Stimulated activated CD4-positive, alpha-beta T cell treated with anti-CD3 and anti-CD28 coated beads, Interleukin-15, amount 100 ng/mL, for 24 hours (primary cell): ENCODE measurements at regions not wholly inside any gene's neighbourhood (a gene's known extent, or its start where the extent isn't known, plus 50 kb on each side); places are given as distances from the start of the nearest gene placed in this dataset.
"Not testable (repeated sequence)": the region's sequence is repeated elsewhere in the genome, so short reads cannot be mapped to it uniquely, and the experiment has no call there.

Experiments used
- DNase-seq: peaks from one replicate; pipeline ENCODE4 v3.0.0-alpha.2; 2020

GRCh38 chr3:159401069-159401468 lies 587.6 kb upstream of the IL12A start:
- DNase-seq = no peak

DNA sequence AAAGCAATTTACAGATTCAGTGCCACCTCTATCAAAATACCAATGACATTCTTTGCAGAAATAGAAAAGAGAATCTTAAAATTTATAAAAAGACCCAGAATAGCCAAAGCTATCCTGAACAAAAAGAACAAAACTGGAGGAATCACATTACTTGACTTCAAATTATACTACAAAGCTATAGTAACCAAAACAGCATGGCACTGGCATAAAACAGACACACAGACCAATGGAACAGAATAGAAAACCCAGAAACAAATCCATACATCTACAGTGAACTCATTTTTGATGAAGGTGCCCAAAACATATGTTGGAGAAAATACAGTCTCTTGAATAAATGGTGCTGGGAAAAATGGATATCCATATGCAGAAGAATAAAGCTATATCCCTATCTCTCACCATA lies 578.9 kb upstream of the IL12A start:
- not testable (repeated sequence) for DNase-seq

GRCh38 chr3:159413319-159413718 lies 575.3 kb upstream of the IL12A start:
- no peak for DNase-seq

- no peak for DNase-seq
These were observed 571.8 kb upstream of the IL12A start for GRCh38 chr3:159416856-159417255.

GRCh38 chr3:159417761-159418160 lies 570.9 kb upstream of the IL12A start:
- no peak for DNase-seq

DNA sequence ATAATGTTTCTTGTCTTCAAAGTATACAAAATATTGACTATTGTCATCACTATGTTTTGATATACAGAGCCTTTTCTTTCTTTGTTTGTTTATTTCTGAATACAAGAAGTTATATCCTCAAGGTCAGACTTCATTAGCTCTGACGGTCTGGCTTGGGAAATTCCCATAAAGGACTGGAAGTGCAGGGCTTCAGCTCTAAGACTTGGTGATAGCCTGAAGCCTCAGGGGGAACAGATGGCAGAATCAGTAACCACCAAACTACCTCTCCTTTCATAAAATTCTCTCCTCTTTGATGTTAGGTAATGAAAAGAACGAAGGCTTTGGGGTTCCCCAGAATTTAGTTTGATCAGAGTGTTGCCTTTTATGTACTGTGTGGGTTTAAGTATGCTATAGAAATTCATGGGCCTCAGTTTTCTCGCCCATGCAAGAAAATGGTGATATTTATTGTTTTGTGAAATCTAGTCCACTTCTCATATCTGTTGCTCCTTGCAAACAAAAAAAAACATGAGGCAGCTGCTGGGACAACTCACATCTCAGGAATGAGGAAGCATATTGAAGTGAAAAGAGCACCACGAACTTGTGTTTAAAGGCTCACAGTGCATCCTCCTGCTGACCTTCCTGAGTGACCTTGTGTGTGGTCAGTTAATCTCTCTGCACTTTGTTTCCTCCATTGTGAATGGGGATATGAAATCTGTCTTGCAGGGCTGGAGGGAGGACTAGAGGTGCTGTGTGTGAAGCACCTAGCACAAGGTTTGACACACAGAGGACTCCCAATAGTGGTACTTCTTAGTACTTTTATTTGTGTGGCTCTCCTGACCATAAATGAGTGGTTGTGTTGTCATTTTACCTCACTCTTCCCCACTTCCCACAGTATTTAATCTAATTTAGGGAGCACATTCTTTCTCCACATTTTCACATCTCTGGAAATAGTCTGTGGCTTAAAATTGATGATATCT lies 569.8 kb upstream of the IL12A start:
- no peak for DNase-seq

DNA sequence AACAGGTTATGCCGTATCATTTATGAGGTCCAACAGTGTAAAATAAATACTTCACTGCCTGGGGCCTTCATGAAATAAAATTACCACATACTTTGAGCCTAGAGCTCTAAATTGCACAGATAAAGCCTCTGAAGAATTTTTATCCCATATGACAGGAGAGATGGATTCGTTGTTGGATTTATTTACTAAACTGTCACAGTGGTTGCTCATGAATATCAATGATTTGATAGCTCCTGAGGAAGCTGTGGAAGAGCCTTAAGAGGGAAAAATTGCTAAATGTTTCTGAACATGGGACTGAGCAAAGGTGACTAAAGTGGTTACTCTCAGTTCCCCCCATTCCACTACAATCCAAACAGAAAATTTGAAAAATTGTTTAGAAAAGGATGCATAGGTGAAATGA lies 558.9 kb upstream of the IL12A start:
- no peak for DNase-seq

DNA sequence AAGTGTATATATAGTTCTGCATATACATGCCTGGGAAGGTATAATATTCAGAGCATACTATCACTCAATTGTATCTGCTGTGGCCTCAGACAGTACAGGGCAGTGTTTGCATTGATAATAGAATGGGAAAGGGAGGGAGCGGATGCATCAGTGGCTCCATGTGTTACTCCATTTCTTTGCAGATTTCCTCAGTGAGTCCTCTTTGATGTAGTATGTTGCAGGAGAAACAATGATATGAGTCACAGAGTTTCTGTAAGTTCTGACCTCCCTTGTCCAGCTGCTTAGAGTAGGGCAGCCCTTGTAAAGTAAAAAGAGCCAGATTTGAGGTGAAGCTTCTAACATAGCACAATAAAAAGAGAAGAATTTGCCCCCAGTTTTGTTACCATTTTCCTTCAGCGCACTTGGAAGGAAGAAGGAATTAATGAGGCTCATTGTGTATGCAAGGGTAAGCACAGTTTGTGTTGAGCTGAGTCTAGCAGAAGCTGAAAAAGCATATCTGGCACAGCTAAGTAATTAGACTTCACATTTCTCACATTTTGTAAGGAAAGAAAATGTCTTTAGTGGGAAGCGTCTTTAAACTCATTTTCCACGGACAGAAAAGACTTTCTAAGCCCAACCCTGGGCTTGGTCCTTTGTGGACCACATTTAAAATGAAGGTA lies 555.8 kb upstream of the IL12A start:
- no peak for DNase-seq

GRCh38 chr3:159439346-159439745 lies 549.3 kb upstream of the IL12A start:
- DNase-seq = no peak

- no peak for DNase-seq
These were observed 547.4 kb upstream of the IL12A start for GRCh38 chr3:159441279-159441678.

DNA sequence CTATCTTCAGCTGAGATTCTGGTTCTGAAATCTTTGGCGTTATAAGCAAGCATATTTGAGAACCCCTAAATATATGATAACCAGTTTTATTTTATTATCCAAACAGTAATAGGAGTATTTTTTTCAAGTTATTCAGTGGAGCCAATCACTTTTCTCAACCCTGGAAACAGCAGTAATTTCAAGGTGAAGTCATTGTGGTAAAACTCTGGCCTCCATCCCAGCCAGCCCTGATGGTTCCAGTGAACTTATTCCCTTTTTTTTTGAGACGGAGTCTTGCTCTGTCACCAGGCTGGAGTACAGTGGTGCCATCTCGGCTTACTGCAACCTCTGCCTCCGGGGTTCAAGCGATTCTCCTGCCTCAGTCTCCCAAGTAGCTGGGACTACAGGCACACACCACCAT lies 545.4 kb upstream of the IL12A start:
- no peak for DNase-seq

DNA sequence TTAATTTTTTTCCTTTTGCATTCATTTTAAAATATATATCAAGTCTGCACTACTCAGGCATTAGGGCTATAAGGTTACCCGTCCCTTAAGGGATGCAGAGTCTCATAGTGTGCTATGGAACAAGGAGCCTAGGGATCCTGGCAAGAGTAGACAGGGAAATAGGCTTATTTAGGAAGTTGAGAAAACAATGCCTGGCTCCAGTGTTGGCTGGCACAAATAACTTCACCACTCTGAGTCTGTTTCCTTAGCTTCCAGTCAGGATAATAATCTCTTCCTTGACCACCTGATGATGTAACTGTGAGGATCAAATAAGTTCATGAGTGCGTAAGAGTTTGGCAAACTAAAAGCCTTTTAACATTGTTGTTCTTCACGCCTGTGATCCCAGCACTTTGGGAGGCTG lies 540.8 kb upstream of the IL12A start:
- DNase-seq = no peak

GRCh38 chr3:159448902-159449301 lies 539.7 kb upstream of the IL12A start:
- no peak for DNase-seq

DNA sequence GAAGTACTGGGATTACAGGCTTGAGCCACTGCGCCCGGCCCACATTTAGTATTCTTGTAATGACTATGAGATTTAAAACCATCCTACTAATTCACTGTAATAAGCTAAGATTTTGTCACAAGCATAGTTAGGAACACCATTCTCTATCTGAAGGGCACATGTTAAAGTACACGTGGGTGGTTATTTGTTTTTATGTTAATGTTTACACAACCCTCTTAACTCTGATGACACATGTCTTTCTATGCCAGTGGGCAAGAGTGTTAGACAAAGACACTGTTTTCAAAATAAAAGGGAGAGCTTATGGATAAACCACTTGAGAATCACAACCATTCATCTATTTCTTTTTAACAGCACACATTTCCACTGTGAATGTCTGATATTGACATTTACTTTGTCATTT lies 537.6 kb upstream of the IL12A start:
- DNase-seq = no peak

- no peak for DNase-seq
These were observed 537.2 kb upstream of the IL12A start for GRCh38 chr3:159451482-159451881.

DNA sequence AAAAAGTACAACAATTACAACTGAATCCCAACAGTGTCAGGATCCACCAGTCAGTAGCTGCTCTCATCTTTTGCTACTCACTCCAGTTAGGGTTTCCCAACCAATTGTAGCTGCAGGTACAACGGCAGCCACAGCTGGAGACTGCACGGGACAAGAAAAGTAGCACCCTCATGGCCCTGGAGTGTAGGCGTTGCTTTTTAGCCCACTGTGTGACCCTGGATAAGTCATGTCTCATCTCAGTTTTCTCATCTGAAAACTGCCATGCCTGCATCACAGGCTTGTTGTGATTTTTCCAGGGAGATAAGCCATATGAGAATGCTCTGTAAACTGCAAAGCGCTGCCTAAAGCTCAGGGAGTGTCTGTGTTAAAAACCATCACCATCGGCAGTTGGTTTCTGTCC lies 535.6 kb upstream of the IL12A start:
- no peak for DNase-seq

DNA sequence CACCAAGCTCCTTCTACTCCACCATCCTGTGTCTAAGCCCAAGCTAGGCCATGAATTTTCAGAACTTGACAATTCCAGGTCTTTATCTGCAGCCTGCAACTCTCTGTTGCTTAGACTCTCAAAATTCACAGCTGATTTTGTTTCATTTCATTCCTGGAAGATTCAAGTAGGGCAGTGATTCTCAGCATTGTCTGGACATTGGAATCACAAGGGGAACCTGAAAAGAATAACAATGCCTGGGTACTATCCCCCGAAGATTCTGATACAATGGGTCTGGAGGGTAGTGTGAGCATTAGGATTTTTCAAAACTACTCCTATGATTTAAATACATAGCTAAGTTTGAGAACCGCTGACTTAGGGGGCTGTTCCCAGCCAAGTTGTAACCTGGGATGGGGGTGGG lies 534.7 kb upstream of the IL12A start:
- DNase-seq = no peak

- DNase-seq = no peak
These were observed 532.9 kb upstream of the IL12A start for GRCh38 chr3:159455741-159456181.

DNA sequence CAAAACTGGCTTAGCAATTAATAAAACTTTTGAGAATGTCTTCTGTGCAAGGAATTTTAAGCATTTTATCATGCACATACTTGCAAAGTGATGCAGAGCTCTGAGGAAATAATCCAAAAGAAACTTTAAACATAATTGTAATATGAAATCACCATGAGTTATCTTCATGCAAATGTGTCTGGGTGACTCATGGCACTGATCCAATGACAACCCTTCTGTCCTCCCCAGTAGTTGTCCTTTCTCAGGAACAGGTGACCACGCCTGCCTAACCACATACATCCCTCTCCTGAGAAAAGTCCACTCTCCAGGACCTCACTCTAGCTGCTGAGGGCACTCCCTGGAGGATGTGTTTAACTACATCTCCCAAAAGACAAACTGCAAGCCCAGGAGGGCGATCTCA lies 530.6 kb upstream of the IL12A start:
- no peak for DNase-seq

GRCh38 chr3:159458982-159459381 lies 529.7 kb upstream of the IL12A start:
- DNase-seq = no peak

DNA sequence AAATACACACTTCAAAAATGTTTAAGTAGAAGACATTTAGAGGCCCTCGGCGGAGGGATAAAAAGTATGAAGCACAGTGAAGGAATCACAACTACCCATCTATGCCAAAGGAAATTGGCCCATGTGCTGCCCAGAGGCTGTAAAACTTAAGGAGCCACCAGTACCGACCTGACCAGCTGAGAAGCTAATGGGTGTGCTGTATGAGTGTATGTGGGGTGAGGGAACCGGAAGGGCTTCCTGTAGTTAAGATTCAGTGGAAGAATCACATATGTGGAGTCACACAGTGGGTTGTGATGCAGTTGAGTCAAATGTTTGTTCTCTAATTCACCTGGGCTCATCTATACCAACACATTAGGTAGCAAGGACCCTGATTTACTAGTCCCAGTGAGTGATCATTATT lies 516.0 kb upstream of the IL12A start:
- DNase-seq = no peak

DNA sequence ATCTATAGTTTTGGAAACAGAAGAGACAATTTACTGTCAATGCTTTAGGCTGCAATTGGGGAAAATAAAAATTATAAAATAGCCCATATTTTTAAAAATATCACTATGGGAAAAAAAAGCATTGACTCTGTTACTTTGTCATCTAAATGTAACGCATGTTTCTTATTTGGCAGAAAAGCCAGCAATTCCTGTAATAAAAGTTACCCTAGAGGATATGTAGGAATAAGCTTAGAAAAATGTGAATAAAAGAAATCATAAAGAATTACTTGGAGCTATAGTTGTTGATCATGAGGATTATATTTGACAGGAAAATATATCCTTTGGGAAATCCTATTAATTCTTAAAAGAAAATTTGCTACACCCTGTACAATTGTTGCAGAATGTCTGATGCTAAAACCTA lies 515.4 kb upstream of the IL12A start:
- DNase-seq = no peak

DNA sequence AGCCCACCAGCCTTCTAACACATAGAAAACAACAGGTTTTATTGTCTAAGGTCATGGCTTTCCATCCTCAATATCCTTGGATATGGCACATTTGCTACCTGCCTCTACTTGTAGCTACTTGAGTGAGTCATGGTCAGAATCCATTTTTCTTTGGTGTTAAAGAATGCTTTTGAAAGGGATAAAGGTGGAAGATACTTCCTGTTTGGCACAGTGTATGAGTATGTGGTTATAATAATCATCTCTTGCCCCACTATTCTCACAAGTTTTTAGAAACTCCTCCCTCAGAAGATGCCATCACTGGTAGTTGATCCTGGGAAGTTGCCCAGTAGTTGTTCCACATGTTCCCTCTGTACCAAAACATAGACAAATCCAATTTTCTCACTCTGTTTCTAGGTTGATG lies 508.6 kb upstream of the IL12A start:
- no peak for DNase-seq

GRCh38 chr3:159482241-159482993 lies 506.2 kb upstream of the IL12A start:
- DNase-seq = no peak
